ENCODE measurements at regions not wholly inside any gene's neighbourhood (a gene's known extent, or its start where the extent isn't known, plus 50 kb on each side); places are given as distances from the start of the nearest gene placed in this dataset.

DNA sequence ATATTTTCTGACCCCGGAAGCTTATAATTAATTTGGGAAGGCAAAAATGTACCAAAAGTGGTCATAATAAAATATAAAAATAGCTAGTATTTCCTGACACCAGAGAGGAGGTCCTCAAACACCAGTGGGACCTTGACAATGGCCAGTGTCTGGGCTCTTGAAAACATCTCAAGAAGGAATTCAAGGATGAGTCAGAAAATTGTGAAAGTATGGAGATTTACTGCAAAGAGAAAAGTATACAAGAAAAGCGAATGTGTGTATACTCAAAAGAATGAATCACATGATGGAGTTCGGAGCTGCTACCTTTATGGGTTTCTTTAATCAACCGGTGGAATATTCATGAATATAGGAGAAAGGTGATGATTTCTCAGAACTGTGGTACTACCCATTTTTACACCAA is 1709.0 kb upstream of the WWC1 start:
- TF ChIP-seq, protein P1, sequence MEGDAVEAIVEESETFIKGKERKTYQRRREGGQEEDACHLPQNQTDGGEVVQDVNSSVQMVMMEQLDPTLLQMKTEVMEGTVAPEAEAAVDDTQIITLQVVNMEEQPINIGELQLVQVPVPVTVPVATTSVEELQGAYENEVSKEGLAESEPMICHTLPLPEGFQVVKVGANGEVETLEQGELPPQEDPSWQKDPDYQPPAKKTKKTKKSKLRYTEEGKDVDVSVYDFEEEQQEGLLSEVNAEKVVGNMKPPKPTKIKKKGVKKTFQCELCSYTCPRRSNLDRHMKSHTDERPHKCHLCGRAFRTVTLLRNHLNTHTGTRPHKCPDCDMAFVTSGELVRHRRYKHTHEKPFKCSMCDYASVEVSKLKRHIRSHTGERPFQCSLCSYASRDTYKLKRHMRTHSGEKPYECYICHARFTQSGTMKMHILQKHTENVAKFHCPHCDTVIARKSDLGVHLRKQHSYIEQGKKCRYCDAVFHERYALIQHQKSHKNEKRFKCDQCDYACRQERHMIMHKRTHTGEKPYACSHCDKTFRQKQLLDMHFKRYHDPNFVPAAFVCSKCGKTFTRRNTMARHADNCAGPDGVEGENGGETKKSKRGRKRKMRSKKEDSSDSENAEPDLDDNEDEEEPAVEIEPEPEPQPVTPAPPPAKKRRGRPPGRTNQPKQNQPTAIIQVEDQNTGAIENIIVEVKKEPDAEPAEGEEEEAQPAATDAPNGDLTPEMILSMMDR (IDR thresholded peaks at IDR 0.05; ENCODE audit: low read depth, low read length, missing input control), result no peak
- TF ChIP-seq TAF1 (conservative IDR thresholded peaks at IDR 0.05), result no peak
- no peak for TF ChIP-seq YY1 (IDR thresholded peaks at IDR 0.05)
- TF ChIP-seq, protein P2, sequence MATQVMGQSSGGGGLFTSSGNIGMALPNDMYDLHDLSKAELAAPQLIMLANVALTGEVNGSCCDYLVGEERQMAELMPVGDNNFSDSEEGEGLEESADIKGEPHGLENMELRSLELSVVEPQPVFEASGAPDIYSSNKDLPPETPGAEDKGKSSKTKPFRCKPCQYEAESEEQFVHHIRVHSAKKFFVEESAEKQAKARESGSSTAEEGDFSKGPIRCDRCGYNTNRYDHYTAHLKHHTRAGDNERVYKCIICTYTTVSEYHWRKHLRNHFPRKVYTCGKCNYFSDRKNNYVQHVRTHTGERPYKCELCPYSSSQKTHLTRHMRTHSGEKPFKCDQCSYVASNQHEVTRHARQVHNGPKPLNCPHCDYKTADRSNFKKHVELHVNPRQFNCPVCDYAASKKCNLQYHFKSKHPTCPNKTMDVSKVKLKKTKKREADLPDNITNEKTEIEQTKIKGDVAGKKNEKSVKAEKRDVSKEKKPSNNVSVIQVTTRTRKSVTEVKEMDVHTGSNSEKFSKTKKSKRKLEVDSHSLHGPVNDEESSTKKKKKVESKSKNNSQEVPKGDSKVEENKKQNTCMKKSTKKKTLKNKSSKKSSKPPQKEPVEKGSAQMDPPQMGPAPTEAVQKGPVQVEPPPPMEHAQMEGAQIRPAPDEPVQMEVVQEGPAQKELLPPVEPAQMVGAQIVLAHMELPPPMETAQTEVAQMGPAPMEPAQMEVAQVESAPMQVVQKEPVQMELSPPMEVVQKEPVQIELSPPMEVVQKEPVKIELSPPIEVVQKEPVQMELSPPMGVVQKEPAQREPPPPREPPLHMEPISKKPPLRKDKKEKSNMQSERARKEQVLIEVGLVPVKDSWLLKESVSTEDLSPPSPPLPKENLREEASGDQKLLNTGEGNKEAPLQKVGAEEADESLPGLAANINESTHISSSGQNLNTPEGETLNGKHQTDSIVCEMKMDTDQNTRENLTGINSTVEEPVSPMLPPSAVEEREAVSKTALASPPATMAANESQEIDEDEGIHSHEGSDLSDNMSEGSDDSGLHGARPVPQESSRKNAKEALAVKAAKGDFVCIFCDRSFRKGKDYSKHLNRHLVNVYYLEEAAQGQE (IDR thresholded peaks at IDR 0.05), result no peak
- TF ChIP-seq HNF4A (conservative IDR thresholded peaks at IDR 0.05), result no peak
- TF ChIP-seq, protein P3, sequence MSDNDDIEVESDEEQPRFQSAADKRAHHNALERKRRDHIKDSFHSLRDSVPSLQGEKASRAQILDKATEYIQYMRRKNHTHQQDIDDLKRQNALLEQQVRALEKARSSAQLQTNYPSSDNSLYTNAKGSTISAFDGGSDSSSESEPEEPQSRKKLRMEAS (IDR thresholded peaks at IDR 0.05), result no peak
- TF ChIP-seq NR2F2 (IDR thresholded peaks at IDR 0.05), result no peak

Data from liver (tissue), 3 donors.